Right lobe of liver (tissue), 4 donors: ENCODE measurements at regions not wholly inside any gene's neighbourhood (a gene's known extent, or its start where the extent isn't known, plus 50 kb on each side); places are given as distances from the start of the nearest gene placed in this dataset.

ENCODE experiments used
- CTCF ChIP-seq, 4 donors: fragments of 200-600 bp in 3 of 4; fragments of 450-650 bp in 1 of 4; IDR thresholded peaks; one replicate each; pipeline versions ENCODE4 v1.5.1 to v1.8.0; 2016 to 2022; ENCODE audit warnings: antibody characterized with exemption in 4 of 4, mild to moderate bottlenecking in 2 of 4
- POLR2A ChIP-seq: fragments of 450-650 bp; IDR thresholded peaks from one replicate; pipeline ENCODE4 v1.6.1; 2017; ENCODE audit warnings: antibody characterized with exemption, mild to moderate bottlenecking
- donor health status: DM: no; HTN: no; CAD: no.
- donor health status: DM: no; HTN: no; CAD: no.
- donor health status: DM: no; HTN: yes; CAD: no.

GRCh38 chr4:54879576-54879975, 221.8 kb downstream of the KIT start:
- TF ChIP-seq CTCF (IDR thresholded peaks at IDR 0.05) (no peak), POLR2A (no peak)
